Peyer's patch (tissue), 4 donors: ENCODE measurements at regions not wholly inside any gene's neighbourhood (a gene's known extent, or its start where the extent isn't known, plus 50 kb on each side); places are given as distances from the start of the nearest gene placed in this dataset.

Experiments used
- CTCF ChIP-seq, 6 experiments: fragments of 450-650 bp in 4 of 6; fragments of 200-600 bp in 2 of 6; sonication (generic) in 1 of 6; IDR thresholded peaks; one replicate each; pipeline ENCODE4 v1.5.1; 2017 to 2019; ENCODE audit warnings: antibody characterized with exemption in 6 of 6, mild to moderate bottlenecking in 3 of 6, moderate library complexity in 1 of 6
- POLR2A ChIP-seq, 2 donors: fragments of 450-650 bp; IDR thresholded peaks; one replicate each; pipeline ENCODE4 v1.5.1; 2017; ENCODE audit warnings: antibody characterized with exemption in 2 of 2, mild to moderate bottlenecking in 2 of 2, moderate library complexity in 2 of 2

- TF ChIP-seq POLR2A (IDR thresholded peaks at IDR 0.05), result no peak
- no peak for TF ChIP-seq CTCF (IDR thresholded peaks at IDR 0.05)
Measured at GRCh38 chr6:102313699-102314098, 920.2 kb downstream of the GRIK2 start.
